GM18858 (cell line): ENCODE measurements at regions not wholly inside any gene's neighbourhood (a gene's known extent, or its start where the extent isn't known, plus 50 kb on each side); places are given as distances from the start of the nearest gene placed in this dataset.
"Not testable (repeated sequence)": the region's sequence is repeated elsewhere in the genome, so short reads cannot be mapped to it uniquely, and the experiment has no call there.

Experiments used
- ATAC-seq: cut with Tn5 transposase; IDR thresholded peaks from one replicate; pipeline ENCODE4 v1.9.1; 2021; ENCODE audit not compliant: unreplicated experiment

- no peak for ATAC-seq
These were observed 57.1 kb upstream of the MBNL1 start for GRCh38 chr3:152211655-152212054.

DNA sequence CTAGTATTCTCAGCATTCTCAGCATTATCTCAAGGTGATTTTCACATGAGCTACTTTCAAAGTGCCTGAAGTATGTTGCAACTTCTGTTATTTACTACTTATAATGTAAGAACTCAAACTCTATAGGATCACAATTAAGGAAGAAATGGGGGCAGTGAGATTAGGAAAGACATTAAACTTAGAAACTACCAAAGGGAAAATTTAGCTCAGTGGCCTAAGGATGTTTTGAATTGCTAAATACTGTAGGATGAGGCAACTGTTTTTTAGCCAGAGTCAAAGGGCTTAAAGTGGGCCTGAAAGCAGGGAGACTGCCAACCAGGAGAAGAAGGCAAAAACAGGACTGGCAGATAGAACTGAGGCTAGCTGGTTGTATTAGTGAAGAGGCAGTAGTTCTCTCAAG lies 55.5 kb upstream of the MBNL1 start:
- no peak for ATAC-seq

- ATAC-seq = no peak
These were observed 54.8 kb upstream of the MBNL1 start for GRCh38 chr3:152213938-152214337.

GRCh38 chr3:152216960-152217865 lies 51.5 kb upstream of the MBNL1 start:
- ATAC-seq = not testable (repeated sequence)

DNA sequence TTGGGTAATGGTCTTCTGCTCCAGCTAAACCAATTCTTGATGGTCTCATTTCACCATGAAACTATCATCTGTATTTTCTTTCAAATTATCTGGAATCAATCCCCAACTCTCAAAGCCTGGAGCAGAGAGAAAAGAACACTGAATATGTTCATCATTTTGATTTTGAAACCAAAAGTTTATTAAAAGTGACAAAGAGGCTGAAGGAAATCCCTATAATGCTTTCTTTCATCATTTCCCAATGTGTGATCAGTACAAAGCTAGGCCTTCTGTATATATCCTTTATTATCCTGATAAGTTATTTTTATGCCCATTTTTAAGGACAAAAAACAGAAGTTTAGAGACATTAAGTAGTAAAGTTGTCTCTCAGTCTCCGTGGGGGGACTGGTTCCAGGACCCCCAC lies 50.1 kb upstream of the MBNL1 start:
- ATAC-seq = no peak
